Adrenal gland (tissue), 9 donors: ENCODE measurements at regions not wholly inside any gene's neighbourhood (a gene's known extent, or its start where the extent isn't known, plus 50 kb on each side); places are given as distances from the start of the nearest gene placed in this dataset.

Experiments used
- DNase-seq, 7 donors: peaks; one replicate each; pipeline ENCODE4 v3.0.0-alpha.2; 2019 to 2020
- H3K27ac ChIP-seq, 5 donors: fragments of 200-600 bp; sonication (generic) in 4 of 5; 1 replicate in 3 of 5; 2 replicates in 2 of 5; pipeline versions ENCODE4 v1.5.1 to v1.8.0; 2016 to 2020; ENCODE audit warnings: mild to moderate bottlenecking in 1 of 5
- H3K27me3 ChIP-seq: fragments of 200-600 bp; 2 replicates; pipeline ENCODE4 v1.8.0; 2021
- H3K36me3 ChIP-seq, 2 donors: fragments of 200-600 bp; replicated peaks in 1 of 2; 1 replicate in 1 of 2; 2 replicates in 1 of 2; pipeline versions ENCODE4 v1.5.1 to v1.8.0; 2018 to 2022
- H3K4me1 ChIP-seq, 2 donors: fragments of 200-600 bp; replicated peaks in 1 of 2; 1 replicate in 1 of 2; 2 replicates in 1 of 2; pipeline versions ENCODE4 v1.5.1 to v1.8.0; 2018 to 2021
- H3K4me3 ChIP-seq, 4 donors: fragments of 200-600 bp; sonication (generic) in 3 of 4; one replicate each; pipeline ENCODE4 v1.5.1; 2016 to 2018
- H3K9me3 ChIP-seq, 3 donors: fragments of 200-600 bp; sonication (generic) in 1 of 3; replicated peaks in 1 of 3; 1 replicate in 2 of 3; 2 replicates in 1 of 3; pipeline versions ENCODE4 v1.5.1 to v1.8.0; 2016 to 2021
- POLR2A ChIP-seq, 2 donors: fragments of 450-650 bp; IDR thresholded peaks; one replicate each; pipeline ENCODE4 v1.6.1; 2017; ENCODE audit warnings: antibody characterized with exemption in 2 of 2, mild to moderate bottlenecking in 2 of 2, moderate library complexity in 1 of 2
- WGBS, 4 donors: extraction: QIAGEN DNeasy Blood & Tissue Kit in 2 of 4; methylation state at CpG; one replicate each; pipeline versions ENCODE4 v1.1.5 to v1.1.7; 2013 to 2017; 5-methylcytosine and 5-hydroxymethylcytosine counted together
- intact Hi-C, 2 donors: fragments of 100-400 bp; cut with DNase I; formaldehyde crosslinking; loops; one replicate each; pipeline versions ENCODE4 v1.14.1 to v1.15.0; 2022 to 2023
- TF ChIP-seq, protein P1 (sequence below), 6 experiments: fragments of 450-650 bp in 4 of 6; fragments of 200-600 bp in 2 of 6; sonication (generic) in 1 of 6; IDR thresholded peaks; 1 replicate in 5 of 6; 2 replicates in 1 of 6; pipeline versions ENCODE4 v1.5.1 to v1.8.0; 2016 to 2021; ENCODE audit warnings: antibody characterized with exemption in 6 of 6, mild to moderate bottlenecking in 2 of 6, moderate library complexity in 1 of 6
- donor health status: healthy with polysubstance abuse.
- donor health status: Bipolar disorder and iron deficiency.
- donor health status: DM: yes; HTN: yes; CAD: no.
- donor health status: DM: no; HTN: no; CAD: no.
- donor health status: DM: no; HTN: no; CAD: no.

DNA sequence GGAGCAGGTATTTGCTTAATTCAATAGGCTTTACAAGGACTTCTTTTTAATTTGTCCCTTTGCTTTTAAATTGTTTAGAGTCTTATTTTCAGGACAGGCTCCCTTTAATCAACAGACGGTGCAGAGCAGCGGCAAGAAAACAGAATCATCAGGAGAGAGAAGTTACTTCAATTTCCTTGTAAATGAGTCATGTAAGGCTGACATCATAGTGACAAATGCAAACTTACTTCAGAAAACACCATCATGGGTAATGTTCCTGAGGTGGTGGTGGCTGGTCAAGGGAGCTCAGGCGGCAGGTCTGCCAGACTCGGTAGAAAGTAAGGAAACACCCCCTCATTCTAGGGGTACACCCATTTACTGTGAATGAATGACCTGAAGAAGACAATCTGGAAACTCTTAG lies 395.1 kb downstream of the FBXO15 start:
- H3K27me3 ChIP-seq = no peaks in the 10 kb centered on the region
- H3K4me3 ChIP-seq = no peak overlapping the region
- no peaks in the 10 kb centered on the region for H3K36me3 ChIP-seq
- no peaks in the 10 kb centered on the region for H3K4me1 ChIP-seq
- H3K9me3 ChIP-seq = no peaks in the 10 kb centered on the region
- WGBS, 4 donors = 64 to 83% (median 72%) methylated on average over 4 of the region's 4 CpGs
- H3K27ac ChIP-seq = no peak overlapping the region
- intact Hi-C loops = no loop called here
- TF ChIP-seq POLR2A (IDR thresholded peaks at IDR 0.05) = no peak
- TF ChIP-seq, protein P1, sequence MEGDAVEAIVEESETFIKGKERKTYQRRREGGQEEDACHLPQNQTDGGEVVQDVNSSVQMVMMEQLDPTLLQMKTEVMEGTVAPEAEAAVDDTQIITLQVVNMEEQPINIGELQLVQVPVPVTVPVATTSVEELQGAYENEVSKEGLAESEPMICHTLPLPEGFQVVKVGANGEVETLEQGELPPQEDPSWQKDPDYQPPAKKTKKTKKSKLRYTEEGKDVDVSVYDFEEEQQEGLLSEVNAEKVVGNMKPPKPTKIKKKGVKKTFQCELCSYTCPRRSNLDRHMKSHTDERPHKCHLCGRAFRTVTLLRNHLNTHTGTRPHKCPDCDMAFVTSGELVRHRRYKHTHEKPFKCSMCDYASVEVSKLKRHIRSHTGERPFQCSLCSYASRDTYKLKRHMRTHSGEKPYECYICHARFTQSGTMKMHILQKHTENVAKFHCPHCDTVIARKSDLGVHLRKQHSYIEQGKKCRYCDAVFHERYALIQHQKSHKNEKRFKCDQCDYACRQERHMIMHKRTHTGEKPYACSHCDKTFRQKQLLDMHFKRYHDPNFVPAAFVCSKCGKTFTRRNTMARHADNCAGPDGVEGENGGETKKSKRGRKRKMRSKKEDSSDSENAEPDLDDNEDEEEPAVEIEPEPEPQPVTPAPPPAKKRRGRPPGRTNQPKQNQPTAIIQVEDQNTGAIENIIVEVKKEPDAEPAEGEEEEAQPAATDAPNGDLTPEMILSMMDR (IDR thresholded peaks at IDR 0.05) = no peak
- DNase-seq = no peak

DNA sequence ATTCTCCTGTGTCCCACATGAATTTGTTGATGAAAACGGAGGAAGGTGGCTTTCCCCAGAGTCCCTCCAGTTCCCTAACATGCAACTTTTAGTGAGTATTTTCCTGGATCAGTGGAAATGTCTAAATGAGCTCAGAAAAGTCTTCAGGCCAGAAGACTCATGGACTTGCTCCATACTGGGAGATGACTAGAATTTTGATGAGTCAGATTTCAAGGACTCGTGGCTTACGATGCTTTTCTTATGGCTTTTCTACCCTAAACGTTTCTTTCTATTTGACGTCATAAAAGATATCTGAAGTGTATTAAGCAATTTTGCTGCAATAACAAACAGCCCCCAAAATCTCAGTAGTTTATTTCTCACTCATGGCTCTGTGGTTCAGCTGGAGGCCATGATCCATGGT lies 397.6 kb downstream of the FBXO15 start:
- no peak overlapping the region for H3K27ac ChIP-seq
- DNase-seq = no peak
- H3K36me3 ChIP-seq = no peaks in the 10 kb centered on the region
- no peak overlapping the region for H3K4me3 ChIP-seq
- H3K4me1 ChIP-seq = no peaks in the 10 kb centered on the region
- intact Hi-C loops = no loop called here
- no peaks in the 10 kb centered on the region for H3K27me3 ChIP-seq
- no peaks in the 10 kb centered on the region for H3K9me3 ChIP-seq
- TF ChIP-seq, protein P1 (IDR thresholded peaks at IDR 0.05) = no peak
- no peak for TF ChIP-seq POLR2A (IDR thresholded peaks at IDR 0.05)
- WGBS, 4 donors = 57 to 80% (median 67%) methylated on average over 5 of the region's 5 CpGs

DNA sequence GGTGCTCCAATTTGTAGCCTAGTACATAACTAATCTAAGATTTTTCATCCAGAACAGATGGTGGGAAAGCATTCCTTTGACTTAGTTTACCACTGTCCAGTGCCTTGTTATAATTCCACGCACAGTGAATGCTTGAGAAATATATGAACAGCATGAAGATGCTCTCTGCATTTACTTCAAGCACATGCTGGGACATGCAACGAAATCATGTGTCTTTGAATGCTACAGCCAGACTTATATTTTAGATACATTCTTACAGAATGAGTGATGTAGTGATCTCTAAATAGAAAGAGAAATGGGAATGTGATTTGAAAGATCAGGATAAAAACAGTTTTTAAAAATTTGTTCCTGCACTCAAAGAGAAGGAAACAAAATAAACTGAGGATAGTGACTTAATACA lies 398.3 kb downstream of the FBXO15 start:
- intact Hi-C loops = no loop called here

DNA sequence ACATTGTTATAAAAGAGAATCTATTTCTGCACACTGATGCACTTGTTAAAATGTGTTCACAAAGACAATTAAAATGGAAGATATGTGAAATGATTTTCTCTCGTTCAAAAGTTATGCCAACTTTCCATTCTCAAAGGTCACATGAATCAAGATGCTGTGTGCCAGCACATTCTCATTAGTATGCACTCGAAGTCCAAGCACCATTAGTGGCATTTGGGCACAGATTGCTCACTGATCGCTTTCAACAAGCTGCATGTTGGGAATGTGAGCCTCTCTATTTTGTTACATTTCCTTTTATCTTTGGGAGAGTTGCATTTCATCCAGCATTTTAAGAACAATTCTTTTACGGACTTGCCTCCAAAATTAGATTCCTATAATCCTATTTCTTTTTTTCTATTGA lies 398.9 kb downstream of the FBXO15 start:
- WGBS, 4 donors = 62 to 73% (median 68%) methylated on average over 4 of the region's 4 CpGs
- intact Hi-C loops = no loop called here
- no peak for TF ChIP-seq POLR2A (IDR thresholded peaks at IDR 0.05)
- TF ChIP-seq, protein P1 (IDR thresholded peaks at IDR 0.05) = no peak

More for the DNA sequence above, 398.3 kb downstream of the FBXO15 start:
- 65 to 72% (median 69%) methylated on average over 2 of the region's 2 CpGs for WGBS, 4 donors
- Histone ChIP-seq H3K36me3 (no peaks in the 10 kb centered on the region), H3K9me3 (no peaks in the 10 kb centered on the region), H3K4me3 (no peak overlapping the region), H3K27me3 (no peaks in the 10 kb centered on the region), H3K4me1 (no peaks in the 10 kb centered on the region), H3K27ac (no peak overlapping the region)
- DNase-seq = no peak
- TF ChIP-seq, protein P1 (IDR thresholded peaks at IDR 0.05) = no peak
- TF ChIP-seq POLR2A (IDR thresholded peaks at IDR 0.05) = no peak

More for the DNA sequence above, 398.9 kb downstream of the FBXO15 start:
- Histone ChIP-seq H3K4me3 (no peak overlapping the region), H3K9me3 (no peaks in the 10 kb centered on the region), H3K4me1 (no peaks in the 10 kb centered on the region), H3K27ac (no peak overlapping the region), H3K27me3 (no peaks in the 10 kb centered on the region), H3K36me3 (no peaks in the 10 kb centered on the region)
- no peak for DNase-seq
